Suprapubic skin (tissue), 4 donors: ENCODE measurements at regions not wholly inside any gene's neighbourhood (a gene's known extent, or its start where the extent isn't known, plus 50 kb on each side); places are given as distances from the start of the nearest gene placed in this dataset.

Experiments
- DNase-seq, 2 donors: peaks; one replicate each; pipeline ENCODE4 v3.0.0-alpha.2; 2019; ENCODE audit warnings: low spot score in 2 of 2
- H3K27ac ChIP-seq: fragments of 200-600 bp; sonication (generic); one replicate; pipeline ENCODE4 v1.5.1; 2019
- H3K27me3 ChIP-seq: fragments of 200-600 bp; sonication (generic); one replicate; pipeline ENCODE4 v1.5.1; 2019
- H3K36me3 ChIP-seq: fragments of 200-600 bp; sonication (generic); one replicate; pipeline ENCODE4 v1.5.1; 2019
- H3K4me1 ChIP-seq: fragments of 200-600 bp; sonication (generic); one replicate; pipeline ENCODE4 v1.5.1; 2019
- H3K4me3 ChIP-seq: fragments of 200-600 bp; sonication (generic); one replicate; pipeline ENCODE4 v1.5.1; 2019; ENCODE audit warnings: mild to moderate bottlenecking
- H3K9me3 ChIP-seq: fragments of 200-600 bp; sonication (generic); one replicate; pipeline ENCODE4 v1.5.1; 2019
- CTCF ChIP-seq, 2 donors: fragments of 200-600 bp in 1 of 2; fragments of 450-650 bp in 1 of 2; sonication (generic) in 1 of 2; IDR thresholded peaks; one replicate each; pipeline ENCODE4 v1.5.1; 2016 to 2019; ENCODE audit warnings: antibody characterized with exemption in 2 of 2, mild to moderate bottlenecking in 1 of 2, moderate library complexity in 1 of 2
- EP300 ChIP-seq: sonication (generic); formaldehyde crosslinking; IDR thresholded peaks from one replicate; pipeline ENCODE4 v1.6.1; 2017; ENCODE audit warnings: antibody characterized with exemption
- POLR2A ChIP-seq, 2 donors: fragments of 450-650 bp; IDR thresholded peaks; one replicate each; pipeline ENCODE4 v1.6.1; 2017; ENCODE audit warnings: antibody characterized with exemption in 2 of 2, mild to moderate bottlenecking in 2 of 2, moderate library complexity in 2 of 2
- POLR2AphosphoS5 ChIP-seq, 3 donors: sonication (generic); formaldehyde crosslinking; IDR thresholded peaks; one replicate each; pipeline ENCODE4 v1.6.1; 2017; ENCODE audit warnings: antibody characterized with exemption in 3 of 3
- WGBS: methylation state at CpG from one replicate; pipeline ENCODE4 v1.1.5; 2018; 5-methylcytosine and 5-hydroxymethylcytosine counted together

- no peak for TF ChIP-seq POLR2AphosphoS5 (IDR thresholded peaks at IDR 0.05)
- no peak for TF ChIP-seq CTCF (IDR thresholded peaks at IDR 0.05)
- TF ChIP-seq EP300 = no peak
- no peak for TF ChIP-seq POLR2A (IDR thresholded peaks at IDR 0.05)
- H3K27ac ChIP-seq = no peak overlapping the region
- peak in 1 of 2 donors; percentile 71 for DNase-seq
- WGBS = 56% methylated on average over 3 of the region's 6 CpGs
- H3K27me3 ChIP-seq = peaks cover 56% of the 10 kb centered on the region
- H3K4me3 ChIP-seq = no peak overlapping the region
- no peaks in the 10 kb centered on the region for H3K36me3 ChIP-seq
- peaks cover 2% of the 10 kb centered on the region for H3K9me3 ChIP-seq
- H3K4me1 ChIP-seq = peaks cover 4% of the 10 kb centered on the region
Observed at GRCh38 chr14:104343294-104343625, 204.9 kb downstream of the KIF26A start.

- no peak overlapping the region for H3K4me3 ChIP-seq
- H3K36me3 ChIP-seq = no peaks in the 10 kb centered on the region
- peaks cover 4% of the 10 kb centered on the region for H3K4me1 ChIP-seq
- H3K9me3 ChIP-seq = no peaks in the 10 kb centered on the region
- peaks cover 56% of the 10 kb centered on the region for H3K27me3 ChIP-seq
- TF ChIP-seq POLR2A (IDR thresholded peaks at IDR 0.05) = no peak
- WGBS = 66% methylated on average over 9 of the region's 11 CpGs
- peak in 1 of 2 donors; percentile 54 for DNase-seq
- H3K27ac ChIP-seq = no peak overlapping the region
Observed at GRCh38 chr14:104343690-104344640, 205.6 kb downstream of the KIF26A start.

GRCh38 chr14:104344818-104345620 is 206.6 kb downstream of the KIF26A start:
- no peaks in the 10 kb centered on the region for H3K9me3 ChIP-seq
- H3K36me3 ChIP-seq = no peaks in the 10 kb centered on the region
- H3K4me3 ChIP-seq = no peak overlapping the region
- TF ChIP-seq EP300 (no peak), POLR2AphosphoS5 (IDR thresholded peaks at IDR 0.05) (no peak), POLR2A (IDR thresholded peaks at IDR 0.05) (no peak), CTCF (IDR thresholded peaks at IDR 0.05) (no peak)
- WGBS = 76% methylated on average over 9 of the region's 11 CpGs
- peak in 1 of 2 donors; percentile 51 for DNase-seq
- peaks cover 56% of the 10 kb centered on the region for H3K27me3 ChIP-seq
- H3K27ac ChIP-seq = no peak overlapping the region
- H3K4me1 ChIP-seq = peaks cover 4% of the 10 kb centered on the region

GRCh38 chr14:104345621-104346462 is 207.5 kb downstream of the KIF26A start:
- TF ChIP-seq EP300 = no peak
- no peak for TF ChIP-seq POLR2A (IDR thresholded peaks at IDR 0.05)
- no peak for TF ChIP-seq POLR2AphosphoS5 (IDR thresholded peaks at IDR 0.05)
- TF ChIP-seq CTCF (IDR thresholded peaks at IDR 0.05) = no peak
- Histone ChIP-seq H3K9me3 (no peaks in the 10 kb centered on the region), H3K4me3 (no peak overlapping the region), H3K36me3 (no peaks in the 10 kb centered on the region), H3K27me3 (peaks cover 57% of the 10 kb centered on the region), H3K27ac (no peak overlapping the region), H3K4me1 (peaks cover 4% of the 10 kb centered on the region)
- peak in 1 of 2 donors; percentile 70 for DNase-seq
- 84% methylated on average over 20 of the region's 20 CpGs for WGBS

GRCh38 chr14:104346608-104347007 is 208.2 kb downstream of the KIF26A start:
- TF ChIP-seq POLR2A (IDR thresholded peaks at IDR 0.05) = no peak
- TF ChIP-seq CTCF (IDR thresholded peaks at IDR 0.05) = no peak
- TF ChIP-seq EP300 = no peak
- no peak for TF ChIP-seq POLR2AphosphoS5 (IDR thresholded peaks at IDR 0.05)
- H3K4me3 ChIP-seq = no peak overlapping the region
- 66% methylated on average over 10 of the region's 10 CpGs for WGBS
- no peaks in the 10 kb centered on the region for H3K9me3 ChIP-seq
- H3K27ac ChIP-seq = no peak overlapping the region
- H3K36me3 ChIP-seq = no peaks in the 10 kb centered on the region
- peaks cover 56% of the 10 kb centered on the region for H3K27me3 ChIP-seq
- H3K4me1 ChIP-seq = peaks cover 4% of the 10 kb centered on the region
- DNase-seq = peak in 1 of 2 donors; percentile 54
